ENCODE measurements at regions not wholly inside any gene's neighbourhood (a gene's known extent, or its start where the extent isn't known, plus 50 kb on each side); places are given as distances from the start of the nearest gene placed in this dataset.
A peak's percentile ranks its signal among the peaks of the same experiment; 100 is the strongest.

DNA sequence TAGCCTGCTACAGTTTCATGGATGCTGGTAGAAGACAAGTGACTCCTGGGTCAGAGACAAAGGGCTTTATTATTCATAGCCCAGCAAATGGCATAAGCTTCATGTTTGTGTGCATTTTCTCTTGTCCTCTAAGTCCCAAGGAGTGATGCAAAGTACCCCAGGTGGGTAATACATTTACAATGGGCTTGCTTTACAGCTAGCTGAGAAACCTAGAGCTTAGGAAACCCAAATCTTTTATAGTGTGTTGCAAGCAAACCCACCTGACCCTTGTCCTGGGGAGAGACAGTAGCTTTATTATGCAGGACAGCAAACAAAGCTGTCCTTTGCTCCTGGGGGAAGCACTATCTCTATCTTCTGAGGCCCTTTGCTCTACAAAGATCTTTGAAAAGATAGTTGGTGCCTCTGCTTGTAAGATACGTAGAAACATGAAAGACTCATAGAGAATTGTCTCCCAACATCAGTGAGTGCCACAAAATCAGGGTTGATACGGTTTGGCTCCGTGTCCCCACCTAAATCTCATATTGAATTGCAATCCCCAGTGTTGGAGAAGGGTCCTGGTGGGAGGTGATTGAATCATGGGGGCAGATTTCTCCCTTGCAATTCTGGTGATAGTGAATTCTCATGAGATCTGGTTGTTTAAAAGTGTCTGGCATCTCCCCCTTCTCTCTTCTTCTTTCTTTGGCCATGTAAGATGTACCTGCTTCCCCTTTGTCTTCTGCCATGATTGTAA is 315.8 kb upstream of the USP24 start:
- no peaks in the 10 kb centered on the region for H3K36me3 ChIP-seq (ENCODE audit: control insufficient read depth in 2 of 3, insufficient read depth in 3 of 3, low read length in 3 of 3)
- TF ChIP-seq, protein P1, sequence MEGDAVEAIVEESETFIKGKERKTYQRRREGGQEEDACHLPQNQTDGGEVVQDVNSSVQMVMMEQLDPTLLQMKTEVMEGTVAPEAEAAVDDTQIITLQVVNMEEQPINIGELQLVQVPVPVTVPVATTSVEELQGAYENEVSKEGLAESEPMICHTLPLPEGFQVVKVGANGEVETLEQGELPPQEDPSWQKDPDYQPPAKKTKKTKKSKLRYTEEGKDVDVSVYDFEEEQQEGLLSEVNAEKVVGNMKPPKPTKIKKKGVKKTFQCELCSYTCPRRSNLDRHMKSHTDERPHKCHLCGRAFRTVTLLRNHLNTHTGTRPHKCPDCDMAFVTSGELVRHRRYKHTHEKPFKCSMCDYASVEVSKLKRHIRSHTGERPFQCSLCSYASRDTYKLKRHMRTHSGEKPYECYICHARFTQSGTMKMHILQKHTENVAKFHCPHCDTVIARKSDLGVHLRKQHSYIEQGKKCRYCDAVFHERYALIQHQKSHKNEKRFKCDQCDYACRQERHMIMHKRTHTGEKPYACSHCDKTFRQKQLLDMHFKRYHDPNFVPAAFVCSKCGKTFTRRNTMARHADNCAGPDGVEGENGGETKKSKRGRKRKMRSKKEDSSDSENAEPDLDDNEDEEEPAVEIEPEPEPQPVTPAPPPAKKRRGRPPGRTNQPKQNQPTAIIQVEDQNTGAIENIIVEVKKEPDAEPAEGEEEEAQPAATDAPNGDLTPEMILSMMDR (IDR thresholded peaks at IDR 0.05; ENCODE audit: borderline replicate concordance, extremely low read depth, insufficient read depth) = no peak
- DNase-seq (no peak), FAIRE-seq (no peak)
- H3K4me1 ChIP-seq (ENCODE audit: control insufficient read depth in 2 of 3, insufficient read depth in 2 of 3, low read depth in 1 of 3, low read length in 3 of 3) = no peaks in the 10 kb centered on the region
- H3K9ac ChIP-seq (ENCODE audit: low read length in 3 of 3) = no peak overlapping the region
- no peak overlapping the region for H3K27ac ChIP-seq (ENCODE audit: low read depth in 2 of 2, low read length in 2 of 2)
- H3K9me3 ChIP-seq (ENCODE audit: control insufficient read depth in 2 of 3, insufficient read depth in 1 of 3, low read length in 3 of 3) = no peaks in the 10 kb centered on the region
- intact Hi-C loops (cut with DNase I) = no loop called here
- H3K27me3 ChIP-seq (ENCODE audit: control insufficient read depth, insufficient read depth, low read length) = no peaks in the 10 kb centered on the region
- no peak overlapping the region for H3K4me3 ChIP-seq (ENCODE audit: low read length in 3 of 3)

DNA sequence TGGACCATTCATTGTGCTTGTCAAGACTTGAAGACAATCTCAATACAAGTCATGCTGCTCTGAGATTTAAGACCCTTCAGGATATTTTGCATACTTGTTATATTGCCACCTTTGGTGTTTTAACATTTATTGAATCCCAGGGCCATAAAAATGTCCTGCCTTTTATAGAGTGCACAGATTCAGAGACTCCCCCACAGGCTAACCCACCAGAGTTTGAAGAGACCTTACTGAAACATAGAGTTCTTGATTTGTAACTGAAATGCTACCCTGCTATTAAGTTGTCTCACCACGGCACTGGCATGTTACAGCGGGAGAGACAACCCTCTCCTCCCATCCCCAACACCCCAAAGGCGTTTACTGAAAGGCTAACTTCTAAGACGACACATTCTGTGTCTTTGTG is 313.9 kb upstream of the USP24 start:
- no peak overlapping the region for H3K4me3 ChIP-seq (ENCODE audit: low read length in 3 of 3)
- H3K36me3 ChIP-seq (ENCODE audit: control insufficient read depth in 2 of 3, insufficient read depth in 3 of 3, low read length in 3 of 3) = no peaks in the 10 kb centered on the region
- intact Hi-C loops (cut with DNase I) = no loop called here
- no peak overlapping the region for H3K9ac ChIP-seq (ENCODE audit: low read length in 3 of 3)
- no peaks in the 10 kb centered on the region for H3K4me1 ChIP-seq (ENCODE audit: control insufficient read depth in 2 of 3, insufficient read depth in 2 of 3, low read depth in 1 of 3, low read length in 3 of 3)
- DNase-seq (peak in 3 of 5 donors; percentile 51 to 80 (median 80)), FAIRE-seq (no peak)
- no peaks in the 10 kb centered on the region for H3K9me3 ChIP-seq (ENCODE audit: control insufficient read depth in 2 of 3, insufficient read depth in 1 of 3, low read length in 3 of 3)
- H3K27ac ChIP-seq (ENCODE audit: low read depth in 2 of 2, low read length in 2 of 2) = no peak overlapping the region
- H3K27me3 ChIP-seq (ENCODE audit: control insufficient read depth, insufficient read depth, low read length) = no peaks in the 10 kb centered on the region
- TF ChIP-seq, protein P1 (IDR thresholded peaks at IDR 0.05; ENCODE audit: borderline replicate concordance, extremely low read depth, insufficient read depth) = no peak

GRCh38 chr1:55527831-55528230 is 312.7 kb upstream of the USP24 start:
- no peak for FAIRE-seq
- no peaks in the 10 kb centered on the region for H3K9me3 ChIP-seq (ENCODE audit: control insufficient read depth in 2 of 3, insufficient read depth in 1 of 3, low read length in 3 of 3)

More at GRCh38 chr1:55527831-55528230, 312.7 kb upstream of the USP24 start:
- no peak overlapping the region for H3K27ac ChIP-seq (ENCODE audit: low read depth in 2 of 2, low read length in 2 of 2)
- intact Hi-C loops (cut with DNase I) = no loop called here
- H3K36me3 ChIP-seq (ENCODE audit: control insufficient read depth in 2 of 3, insufficient read depth in 3 of 3, low read length in 3 of 3) = no peaks in the 10 kb centered on the region
- DNase-seq = no peak
- no peak overlapping the region for H3K4me3 ChIP-seq (ENCODE audit: low read length in 3 of 3)
- no peaks in the 10 kb centered on the region for H3K27me3 ChIP-seq (ENCODE audit: control insufficient read depth, insufficient read depth, low read length)
- peaks cover 0 to 3% (median 0%) of the 10 kb centered on the region in 3 donors for H3K4me1 ChIP-seq (ENCODE audit: control insufficient read depth in 2 of 3, insufficient read depth in 2 of 3, low read depth in 1 of 3, low read length in 3 of 3)
- TF ChIP-seq, protein P1 (IDR thresholded peaks at IDR 0.05; ENCODE audit: borderline replicate concordance, extremely low read depth, insufficient read depth) = no peak
- no peak overlapping the region for H3K9ac ChIP-seq (ENCODE audit: low read length in 3 of 3)

Measured in kidney (tissue), 13 donors.